B cell (primary cell): ENCODE measurements at regions not wholly inside any gene's neighbourhood (a gene's known extent, or its start where the extent isn't known, plus 50 kb on each side); places are given as distances from the start of the nearest gene placed in this dataset.

Source experiments
- ATAC-seq: fragments of 200-7000 bp; cut with Tn5 transposase; one replicate; pipeline ENCODE4 v1.10.0; 2021; ENCODE audit warnings: low read depth, mild to moderate bottlenecking, moderate number of reproducible peaks, moderate library complexity
- CTCF ChIA-PET: fragments of 350-600 bp; sonication (Branson Sonifier 250); formaldehyde crosslinking; loops from one replicate; lab custom pipeline; 2021; ENCODE audit warnings: antibody characterized with exemption, inconsistent platforms; lab: Charles Lee
- POLR2A ChIA-PET: fragments of 350-600 bp; sonication (Branson Sonifier 250); formaldehyde crosslinking; loops from one replicate; lab custom pipeline; 2021; ENCODE audit warnings: antibody characterized with exemption; lab: Charles Lee
- DNase-seq: peaks from one replicate; pipeline ENCODE4 v3.0.0; 2013
- H2AFZ ChIP-seq: 2 replicates; pipeline ENCODE4 v1.6.1; 2012; ENCODE audit warnings: mild to moderate bottlenecking, low read depth, low read length; ENCODE audit not compliant: insufficient read depth, poor library complexity, severe bottlenecking
- H3K27ac ChIP-seq, 2 donors: 1 replicate in 1 of 2; 2 replicates in 1 of 2; pipeline ENCODE4 v1.5.1; 2012 to 2013; ENCODE audit warnings: low read length in 2 of 2, mild to moderate bottlenecking in 2 of 2, moderate library complexity in 1 of 2
- H3K27me3 ChIP-seq, 4 experiments: fragments of 200-600 bp in 1 of 4; sonication (generic) in 1 of 4; replicated peaks in 1 of 4; 1 replicate in 2 of 4; 2 replicates in 2 of 4; pipeline versions ENCODE4 v1.6.1 to v1.7.0; 2013 to 2016; ENCODE audit warnings: low read length in 3 of 4, mild to moderate bottlenecking in 2 of 4, mixed read lengths in 1 of 4, moderate library complexity in 1 of 4; ENCODE audit not compliant: insufficient read depth in 4 of 4, control insufficient read depth in 3 of 4; ENCODE audit errors: control extremely low read depth in 1 of 4
- H3K36me3 ChIP-seq, 2 experiments: replicated peaks in 1 of 2; 1 replicate in 1 of 2; 2 replicates in 1 of 2; pipeline versions ENCODE4 v1.6.1 to v1.7.1; 2013; ENCODE audit warnings: low read length in 1 of 2; ENCODE audit not compliant: insufficient read depth in 2 of 2, control insufficient read depth in 1 of 2; ENCODE audit errors: control extremely low read depth in 1 of 2, extremely low read depth in 1 of 2
- H3K4me1 ChIP-seq, 2 donors: fragments of 200-600 bp in 1 of 2; sonication (generic) in 1 of 2; 1 replicate in 1 of 2; 2 replicates in 1 of 2; pipeline versions ENCODE4 v1.5.1 to v1.6.1; 2013 to 2017; ENCODE audit warnings: low read length in 2 of 2; ENCODE audit not compliant: control insufficient read depth in 2 of 2, insufficient read depth in 2 of 2
- H3K4me2 ChIP-seq: replicated peaks from 2 replicates; pipeline ENCODE3; 2012; ENCODE audit warnings: mild to moderate bottlenecking, low read depth, low read length; ENCODE audit not compliant: poor library complexity, severe bottlenecking
- H3K4me3 ChIP-seq, 5 experiments: fragments of 200-600 bp in 1 of 5; sonication (generic) in 1 of 5; 1 replicate in 3 of 5; 2 replicates in 2 of 5; pipeline versions ENCODE4 v1.5.1 to v1.7.0; 2011 to 2016; ENCODE audit warnings: low read length in 4 of 5, mild to moderate bottlenecking in 4 of 5, low read depth in 2 of 5, control low read depth in 1 of 5, moderate library complexity in 1 of 5; ENCODE audit not compliant: insufficient read depth in 1 of 5; ENCODE audit errors: control extremely low read depth in 1 of 5, extremely low read depth in 1 of 5
- H3K79me2 ChIP-seq: fragments of 200-600 bp; sonication (generic); one replicate; pipeline ENCODE4 v1.6.0; 2016; ENCODE audit warnings: low read length; ENCODE audit not compliant: control insufficient read depth, insufficient read depth
- H3K9ac ChIP-seq: fragments of 200-600 bp; sonication (generic); 2 replicates; pipeline ENCODE4 v1.6.1; 2017; ENCODE audit warnings: mild to moderate bottlenecking, low read length, moderate library complexity
- H3K9me3 ChIP-seq, 3 donors: one replicate each; pipeline versions ENCODE4 v1.6.1 to v1.7.1; 2013; ENCODE audit warnings: low read length in 2 of 3; ENCODE audit not compliant: control insufficient read depth in 2 of 3, insufficient read depth in 1 of 3; ENCODE audit errors: control extremely low read depth in 1 of 3
- H4K20me1 ChIP-seq: 2 replicates; pipeline ENCODE4 v1.6.0; 2012; ENCODE audit warnings: mild to moderate bottlenecking, low read length; ENCODE audit not compliant: insufficient read depth, control insufficient read depth, poor library complexity, severe bottlenecking
- H3K27ac Mint-ChIP-seq: one replicate; pipeline ENCODE4 v1.8.0; 2021; ENCODE audit warnings: mixed read lengths
- H3K27me3 Mint-ChIP-seq: one replicate; pipeline ENCODE4 v1.8.0; 2021; ENCODE audit warnings: mixed read lengths
- H3K4me1 Mint-ChIP-seq: one replicate; pipeline ENCODE4 v1.8.0; 2021; ENCODE audit warnings: mixed read lengths
- H3K4me3 Mint-ChIP-seq: one replicate; pipeline ENCODE4 v1.8.0; 2021; ENCODE audit warnings: mixed read lengths
- H3K9me3 Mint-ChIP-seq: one replicate; pipeline ENCODE4 v1.8.0; 2022; ENCODE audit warnings: mixed read lengths; ENCODE audit not compliant: insufficient read depth
- CTCF ChIP-seq: fragments of 200-600 bp; IDR thresholded peaks from one replicate; pipeline ENCODE4 v1.8.0; 2022; ENCODE audit warnings: antibody characterized with exemption, mild to moderate bottlenecking
- EZH2 ChIP-seq: IDR thresholded peaks from 2 replicates; pipeline ENCODE4 v1.6.1; 2012; ENCODE audit warnings: borderline replicate concordance, low read depth, mild to moderate bottlenecking, moderate library complexity, low read length; ENCODE audit not compliant: insufficient read depth, poor library complexity, severe bottlenecking
- WGBS: methylation state at CpG from one replicate; pipeline ENCODE4 v1.1.5; 2013; ENCODE audit warnings: missing lambda C conversion rate; ENCODE audit not compliant: insufficient coverage; 5-methylcytosine and 5-hydroxymethylcytosine counted together
- intact Hi-C: fragments of 100-400 bp; cut with micrococcal nuclease; formaldehyde crosslinking; loops from one replicate; pipeline ENCODE4 v1.10.0; 2022

GRCh38 chr20:58056921-58057686, 171.3 kb downstream of the ANKRD60 start:
- H3K4me1 Mint-ChIP-seq, result no peaks in the 10 kb centered on the region
- intact Hi-C loops, result no loop called here
- Histone ChIP-seq H4K20me1 (no peaks in the 10 kb centered on the region), H3K4me2 (no peak overlapping the region), H3K79me2 (no peaks in the 10 kb centered on the region), H3K4me1 (no peaks in the 10 kb centered on the region), H3K27ac (no peak overlapping the region), H2AFZ (no peak overlapping the region), H3K4me3 (no peak overlapping the region), H3K9ac (no peak overlapping the region), H3K9me3 (peaks cover 0 to 2% (median 0%) of the 10 kb centered on the region in 3 donors), H3K36me3 (no peaks in the 10 kb centered on the region), H3K27me3 (peaks cover 0 to 6% (median 3%) of the 10 kb centered on the region in 4 experiments)
- 68% methylated on average over 2 of the region's 7 CpGs for WGBS
- ChIA-PET POLR2A (no interaction called here), CTCF (interaction anchor here (0.7 to 1.1 kb wide), 2 partner anchors 461 to 467 kb away, joined by 3 read pairs; no protein-coding TSS in a partner anchor)
- no peaks in the 10 kb centered on the region for H3K9me3 Mint-ChIP-seq
- no peak overlapping the region for H3K4me3 Mint-ChIP-seq
- no peak for TF ChIP-seq CTCF
- no peak for TF ChIP-seq EZH2
- ATAC-seq, result no peak
- H3K27ac Mint-ChIP-seq, result no peak overlapping the region
- no peak for DNase-seq
- peaks cover 33% of the 10 kb centered on the region for H3K27me3 Mint-ChIP-seq

DNA sequence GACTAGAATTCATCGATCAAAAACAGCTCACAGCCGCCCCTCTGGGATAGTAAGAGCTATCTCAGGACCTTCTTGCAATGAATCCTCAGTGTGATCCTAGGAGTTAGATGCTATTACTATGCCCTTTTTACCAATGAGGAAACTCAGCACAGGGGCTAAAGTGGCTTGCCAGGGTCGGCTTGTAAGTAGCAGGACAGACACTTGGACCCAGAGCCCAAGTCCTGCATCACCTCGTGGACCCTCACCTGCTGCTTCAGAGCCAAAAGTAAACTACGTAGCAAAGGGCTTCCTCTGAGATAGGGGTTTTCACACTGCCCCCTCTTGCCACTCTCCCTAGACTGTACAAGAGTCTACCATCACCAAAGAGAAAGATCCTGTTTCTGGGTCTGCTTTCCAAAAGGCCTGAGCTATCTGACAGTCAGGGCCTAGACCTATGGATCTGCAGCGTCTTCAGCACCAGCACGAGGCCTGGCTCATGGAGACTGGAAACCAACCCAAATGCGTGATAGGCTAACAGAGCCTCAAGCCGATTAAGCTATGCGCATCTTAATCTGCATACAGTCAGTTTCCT, 172.3 kb downstream of the ANKRD60 start:
- no peak overlapping the region for H3K4me3 Mint-ChIP-seq
- Histone ChIP-seq H3K27ac (no peak overlapping the region), H3K27me3 (peaks cover 0 to 6% (median 3%) of the 10 kb centered on the region in 4 experiments), H3K79me2 (no peaks in the 10 kb centered on the region), H2AFZ (no peak overlapping the region), H3K9ac (no peak overlapping the region), H3K36me3 (no peaks in the 10 kb centered on the region), H3K4me2 (no peak overlapping the region), H4K20me1 (no peaks in the 10 kb centered on the region), H3K4me3 (no peak overlapping the region), H3K4me1 (no peaks in the 10 kb centered on the region), H3K9me3 (peaks cover 0 to 6% (median 2%) of the 10 kb centered on the region in 3 donors)
- no peak overlapping the region for H3K27ac Mint-ChIP-seq
- CTCF ChIA-PET, result interaction anchor here (0.7 kb wide), 1 partner anchor 468 kb away, joined by 3 read pairs; no protein-coding TSS in a partner anchor
- no peak for TF ChIP-seq EZH2
- no peak for TF ChIP-seq CTCF
- H3K27me3 Mint-ChIP-seq, result peaks cover 33% of the 10 kb centered on the region
- DNase-seq, result no peak
- H3K9me3 Mint-ChIP-seq, result peaks cover 7% of the 10 kb centered on the region
- 83% methylated on average over 7 of the region's 10 CpGs for WGBS
- H3K4me1 Mint-ChIP-seq, result no peaks in the 10 kb centered on the region
- intact Hi-C loops, result no loop called here
- POLR2A ChIA-PET, result no interaction called here
- no peak for ATAC-seq
